Hematopoietic multipotent progenitor cell treated with erythropoietin and hydrocortisone succinate and interleukin-3 and kit ligand, for 15 days (in vitro differentiated cells): ENCODE measurements at regions not wholly inside any gene's neighbourhood (a gene's known extent, or its start where the extent isn't known, plus 50 kb on each side); places are given as distances from the start of the nearest gene placed in this dataset.

ENCODE experiments used
- DNase-seq: peaks from one replicate; pipeline ENCODE4 v3.0.0-alpha.2; 2015; ENCODE audit warnings: low spot score

DNA sequence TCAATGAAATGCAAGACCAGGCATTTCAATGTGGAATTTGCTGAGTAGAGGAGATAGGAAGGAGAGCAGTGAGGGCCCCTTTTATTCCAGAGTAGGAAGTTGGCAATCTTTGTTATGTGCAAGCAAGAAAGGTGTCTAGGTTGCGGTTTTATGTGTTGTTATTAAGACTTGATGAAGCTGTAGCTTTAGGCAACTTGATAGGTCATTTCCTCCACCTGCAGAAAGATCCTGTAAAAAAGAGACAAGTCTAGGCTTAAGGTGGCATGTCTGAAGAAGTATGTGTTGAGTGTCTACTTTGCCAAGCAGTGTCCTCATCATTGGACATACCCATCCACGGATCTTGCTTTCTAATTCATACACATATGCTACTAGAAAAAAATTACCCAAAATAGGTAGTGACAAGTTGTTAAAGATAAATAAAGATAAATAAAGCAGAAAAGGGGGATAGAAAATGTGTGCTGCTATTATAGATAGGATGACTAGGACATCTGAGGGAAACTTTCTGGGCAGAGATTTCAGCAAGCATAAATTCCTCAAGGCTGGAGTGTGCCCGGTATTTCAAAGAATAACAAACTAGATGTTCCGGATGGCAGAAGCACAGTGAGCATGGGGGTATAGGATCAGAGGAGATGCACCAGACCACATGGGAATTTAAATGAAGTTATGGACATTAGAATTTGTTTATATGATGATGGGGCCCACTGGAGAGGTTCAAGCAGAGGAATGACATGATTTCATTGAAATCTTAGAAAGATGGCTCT lies 335.0 kb downstream of the TGFB2 start:
- no peak for DNase-seq

DNA sequence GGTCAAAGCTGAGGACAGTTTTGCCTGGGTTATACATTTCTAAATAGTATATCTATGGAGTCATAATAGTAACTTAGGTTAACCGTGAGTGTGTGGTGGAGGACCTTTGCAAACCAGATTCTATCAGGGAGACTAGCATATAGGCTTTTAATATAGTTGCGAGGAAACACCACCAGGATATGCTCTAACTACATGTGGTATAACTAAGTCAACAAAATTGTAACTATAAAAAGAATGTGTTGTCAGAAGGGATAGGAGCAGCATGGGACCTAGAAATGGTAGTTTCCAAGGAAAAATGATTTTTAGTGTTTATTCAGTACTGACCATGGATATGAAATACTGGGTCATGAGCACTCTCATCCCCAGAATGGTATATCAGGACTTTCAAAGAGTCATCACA lies 338.1 kb downstream of the TGFB2 start:
- no peak for DNase-seq

DNA sequence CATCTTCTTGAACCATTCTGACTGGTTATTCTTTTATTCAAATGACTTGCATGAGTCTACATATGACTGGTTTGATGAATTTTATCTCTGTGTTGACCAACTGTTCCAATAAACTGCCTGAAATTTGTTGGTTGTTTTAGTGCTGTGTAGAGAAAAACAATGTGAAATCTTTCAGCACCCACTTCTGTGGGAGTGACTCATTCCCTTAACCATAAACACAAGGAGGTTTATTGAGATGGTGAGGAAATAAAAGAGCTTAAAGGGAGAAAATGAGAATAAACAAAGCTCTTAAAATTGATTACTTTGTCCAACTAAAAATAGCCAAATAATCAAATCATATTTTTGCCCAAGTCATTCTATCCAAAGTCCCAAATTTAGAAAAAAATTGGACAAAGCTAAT lies 341.1 kb downstream of the TGFB2 start:
- no peak for DNase-seq

DNA sequence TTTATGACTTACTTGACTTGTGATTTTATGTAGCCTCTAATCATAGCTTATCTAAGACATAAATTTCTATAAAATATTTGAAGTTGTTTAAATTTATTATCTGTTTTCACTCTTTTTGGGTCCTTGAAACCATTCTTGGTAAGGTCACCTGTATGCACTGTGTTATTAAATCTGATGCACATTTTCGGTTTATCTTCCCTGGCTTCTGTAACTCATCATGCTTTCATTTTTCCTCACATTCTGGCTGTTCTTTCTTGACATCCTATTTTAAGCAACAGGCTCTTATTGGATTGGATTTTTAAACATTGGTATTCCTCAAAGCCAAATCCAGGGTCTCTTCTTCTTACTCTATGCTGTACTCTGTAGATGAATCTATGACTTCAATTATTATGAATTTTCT lies 341.6 kb downstream of the TGFB2 start:
- no peak for DNase-seq

DNA sequence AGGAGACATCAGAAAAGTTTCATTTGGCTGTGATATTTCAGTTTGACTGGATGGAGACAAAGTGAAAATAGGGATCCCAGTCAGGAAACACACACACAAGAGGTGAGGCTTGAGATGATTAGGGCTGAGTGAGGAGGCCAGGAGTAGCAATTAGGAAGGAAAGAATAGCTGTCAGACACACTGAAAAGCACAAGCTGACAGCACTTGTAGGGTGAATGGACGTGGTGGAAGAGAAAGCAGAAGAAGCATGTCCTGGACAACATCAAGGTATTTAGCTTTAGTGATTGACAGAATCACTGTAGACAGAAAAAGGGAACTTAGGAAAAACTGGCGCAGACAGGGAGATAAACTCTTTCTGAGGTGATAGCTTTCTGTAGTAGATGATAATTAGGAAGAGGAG lies 347.7 kb downstream of the TGFB2 start:
- DNase-seq = no peak

DNA sequence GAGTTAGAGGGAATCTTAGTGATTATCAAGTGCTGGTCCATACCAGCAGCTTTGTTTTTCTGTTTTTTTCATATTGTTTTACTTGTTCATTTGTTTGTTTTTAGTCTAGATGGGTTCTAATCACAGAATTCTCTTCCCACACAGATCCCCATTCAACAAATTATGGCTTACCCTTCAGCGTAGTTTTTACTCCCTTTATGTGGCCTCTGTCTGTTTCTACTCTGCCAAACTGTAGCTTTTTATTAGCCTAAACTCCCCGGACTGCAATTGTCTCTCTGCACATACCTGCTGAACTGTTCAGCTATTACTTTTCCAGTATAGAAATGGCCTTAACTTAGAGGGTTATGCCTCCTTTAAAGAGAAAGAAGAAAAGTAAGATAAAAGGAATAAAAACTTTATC lies 348.5 kb downstream of the TGFB2 start:
- no peak for DNase-seq

DNA sequence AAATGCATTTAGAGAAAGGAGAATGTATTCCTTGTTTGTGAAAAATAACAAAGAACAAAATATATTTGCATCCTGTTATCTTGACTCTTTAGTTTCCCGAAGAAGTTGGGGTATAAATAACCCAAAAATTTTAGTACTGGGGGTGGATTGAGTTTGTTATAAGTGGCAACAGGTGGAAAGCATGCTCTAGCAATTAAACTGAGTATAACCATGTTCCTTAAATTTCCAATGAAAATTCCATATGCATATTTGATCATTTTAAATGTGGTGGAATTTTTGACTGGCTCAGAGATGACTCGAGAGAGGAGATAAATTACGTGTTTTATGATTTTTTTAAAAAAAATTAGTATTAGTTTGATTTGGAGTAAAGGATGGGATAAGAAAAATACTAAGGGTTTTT lies 348.9 kb downstream of the TGFB2 start:
- no peak for DNase-seq

DNA sequence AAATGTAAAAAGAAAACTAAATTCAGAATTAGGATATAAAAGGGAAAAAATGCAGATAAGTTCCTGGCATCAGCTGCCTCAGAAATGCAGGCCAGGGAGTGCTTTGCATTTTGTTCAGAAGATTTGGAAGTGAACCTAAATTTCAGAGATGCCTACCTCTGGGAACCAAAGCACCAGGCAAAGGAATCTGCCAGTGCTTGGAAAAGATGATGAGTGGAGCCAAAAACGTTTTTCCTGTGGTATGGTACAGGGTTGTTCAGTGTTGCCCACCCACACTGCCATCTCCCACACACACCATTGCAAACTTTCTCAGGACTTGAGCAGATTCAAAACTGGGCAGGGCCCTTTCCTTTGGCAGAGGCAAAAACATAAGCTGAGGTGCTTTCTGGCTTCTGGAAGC lies 349.5 kb downstream of the TGFB2 start:
- no peak for DNase-seq

DNA sequence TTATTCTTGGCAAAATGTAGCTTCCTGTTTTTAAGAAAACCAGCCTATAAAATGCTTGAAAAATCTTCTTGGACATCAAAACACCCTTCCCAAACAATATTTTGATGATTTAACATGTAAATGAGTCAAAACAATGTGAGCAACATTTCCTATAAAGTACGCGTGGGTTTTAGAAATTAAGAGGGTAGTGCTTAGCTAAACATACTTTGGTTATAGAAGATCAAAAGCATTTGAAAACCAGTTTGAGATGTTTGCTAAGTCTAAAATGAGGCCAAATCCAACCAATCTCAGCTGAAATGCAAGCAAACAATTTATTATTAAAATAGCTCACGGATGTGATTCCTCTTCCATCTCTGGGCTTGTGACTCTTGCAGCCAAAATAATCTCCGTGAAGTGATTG lies 350.4 kb downstream of the TGFB2 start:
- no peak for DNase-seq

DNA sequence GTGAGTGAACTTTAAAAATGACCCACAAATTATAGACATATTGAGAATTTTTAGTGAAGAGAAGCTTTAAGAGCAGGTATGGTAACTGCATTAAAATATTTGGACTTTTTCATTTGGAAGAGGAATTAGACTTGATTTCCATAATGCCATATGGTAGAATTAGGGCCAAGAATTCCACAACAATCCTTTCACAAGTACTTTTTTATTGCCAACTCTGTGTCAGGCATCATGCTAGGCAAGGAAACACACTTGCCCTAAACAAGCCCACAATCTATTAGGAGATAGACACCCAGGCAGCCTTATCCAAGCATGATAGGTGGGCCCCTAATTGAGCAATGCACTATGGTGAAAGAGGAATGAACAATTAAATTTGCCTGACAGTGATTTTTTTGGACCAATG lies 353.0 kb downstream of the TGFB2 start:
- no peak for DNase-seq

DNA sequence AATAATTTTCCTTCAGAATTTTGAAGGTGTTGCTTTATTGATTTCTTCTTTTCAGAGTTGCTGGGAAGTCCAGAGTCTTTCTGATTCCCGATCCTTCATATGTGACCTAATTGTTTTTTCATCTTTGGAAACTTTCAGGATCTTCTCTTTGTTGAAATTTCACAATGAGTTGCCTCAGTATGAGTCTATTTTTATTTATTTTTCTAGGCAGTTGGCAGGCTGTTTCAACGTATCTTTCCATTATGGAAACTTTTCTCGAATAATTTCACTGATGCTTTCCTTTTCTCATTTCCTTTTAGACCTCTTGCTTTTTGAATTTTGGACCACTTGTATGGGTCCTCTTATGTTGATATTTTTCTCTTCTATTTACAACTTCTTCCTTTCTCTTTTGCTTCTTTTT lies 354.3 kb downstream of the TGFB2 start:
- DNase-seq = no peak

DNA sequence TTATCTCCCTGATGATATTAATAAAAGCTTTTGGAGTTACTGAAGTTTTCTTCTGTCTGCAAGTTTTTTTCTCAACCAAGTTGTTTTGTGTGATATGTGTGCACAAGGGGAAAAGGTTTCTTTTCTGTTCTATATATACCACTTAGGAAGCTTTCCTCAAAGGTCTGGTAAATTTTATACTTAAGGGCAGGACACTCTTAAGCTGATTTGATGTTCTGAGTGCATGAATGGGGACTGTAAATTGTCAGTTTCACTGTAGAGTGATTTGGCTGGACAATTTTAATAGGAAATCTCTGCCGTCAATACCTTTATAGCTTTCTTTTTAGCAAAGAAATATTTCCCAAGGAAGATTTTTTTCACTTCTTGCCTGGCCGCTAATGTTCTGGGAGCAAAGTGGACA lies 354.7 kb downstream of the TGFB2 start:
- no peak for DNase-seq

DNA sequence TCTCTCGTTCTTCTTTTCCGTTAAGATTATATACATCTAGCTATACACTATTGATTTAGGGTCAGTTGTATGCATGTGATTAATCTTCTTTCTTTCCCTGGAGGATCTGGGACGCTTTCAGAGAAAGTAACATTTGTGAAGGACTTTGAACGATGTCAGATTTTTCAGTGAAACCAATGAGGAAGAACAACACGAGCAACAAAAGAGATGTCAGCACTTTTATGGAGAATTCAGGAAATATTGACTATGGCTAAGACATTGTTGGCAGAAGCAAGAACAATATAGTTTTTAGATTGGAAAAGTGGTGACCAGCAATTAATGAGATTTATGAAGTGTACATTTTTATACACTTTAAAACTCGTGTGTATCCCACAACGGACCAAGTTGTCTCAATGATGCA lies 355.5 kb downstream of the TGFB2 start:
- DNase-seq = no peak

DNA sequence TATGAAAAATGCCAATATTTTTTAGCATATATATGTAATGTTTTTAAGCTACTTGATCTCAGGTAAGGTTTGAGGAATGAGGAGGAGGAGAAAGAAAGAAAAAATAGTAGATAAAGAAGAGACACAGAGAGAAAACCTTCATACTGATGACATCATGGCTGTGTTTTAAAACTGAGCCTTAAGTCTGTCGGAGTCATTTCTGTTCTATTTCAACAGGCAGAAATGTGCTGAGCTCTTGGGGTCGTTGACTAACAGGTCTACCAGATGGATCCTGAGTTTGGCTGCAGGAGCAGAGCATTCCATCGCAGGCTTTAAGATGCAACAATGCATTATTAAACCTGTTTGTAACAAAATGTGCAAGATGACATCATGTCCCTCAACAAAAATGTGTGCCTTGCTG lies 356.0 kb downstream of the TGFB2 start:
- no peak for DNase-seq

DNA sequence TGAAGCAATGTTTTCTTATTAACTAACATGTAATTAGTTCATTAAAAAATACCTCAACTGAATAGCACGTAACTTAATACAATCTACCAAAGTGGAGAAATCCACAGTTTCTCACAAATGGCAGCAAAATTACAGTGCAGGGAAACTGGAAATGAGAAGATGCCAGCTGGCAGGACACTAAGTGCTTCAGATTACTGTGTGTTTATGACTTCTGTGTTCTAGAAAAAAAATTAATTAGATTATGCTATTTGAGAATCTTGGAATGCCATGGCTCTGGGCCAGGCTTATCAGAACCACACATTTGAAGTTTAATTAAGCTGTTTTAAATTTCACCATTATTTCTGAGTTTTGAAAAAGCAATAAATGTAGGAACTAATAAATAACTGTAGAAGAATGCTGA lies 357.6 kb downstream of the TGFB2 start:
- DNase-seq = no peak

DNA sequence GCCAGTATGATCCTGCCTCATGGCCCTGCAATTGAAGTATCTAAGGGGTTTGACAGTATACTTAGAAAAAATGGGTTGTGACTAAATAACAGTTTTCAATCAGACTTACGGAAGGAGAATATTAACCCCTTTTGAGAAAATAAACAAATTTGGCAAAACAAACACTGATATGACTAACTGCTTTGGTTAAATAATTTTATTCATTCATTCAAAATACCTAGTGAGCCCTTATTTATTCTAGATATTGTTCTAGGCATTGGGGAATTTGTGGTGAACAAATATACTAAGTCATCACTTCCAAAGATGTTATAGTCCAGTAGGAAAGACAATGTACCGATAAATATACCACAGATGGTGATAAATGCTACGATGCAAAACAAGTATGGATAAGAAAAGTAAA lies 358.7 kb downstream of the TGFB2 start:
- no peak for DNase-seq

DNA sequence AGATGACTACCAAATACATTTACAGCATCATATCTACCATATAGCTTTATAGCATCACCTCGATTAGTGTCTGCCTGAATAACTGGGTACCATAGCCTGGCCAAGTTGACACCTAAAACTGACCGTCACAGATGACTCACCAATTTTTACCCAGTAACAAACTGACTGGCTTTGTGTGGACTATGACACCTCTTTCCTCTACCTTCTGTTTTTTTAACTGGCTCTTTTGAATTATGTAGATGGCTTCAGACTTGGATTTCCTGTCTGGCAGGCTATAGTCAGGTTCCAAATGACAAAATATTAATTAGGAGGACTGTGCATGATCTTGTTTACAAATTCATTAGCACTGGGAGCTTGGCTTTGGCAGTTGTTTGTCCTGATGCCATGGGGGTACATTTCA lies 360.3 kb downstream of the TGFB2 start:
- no peak for DNase-seq

DNA sequence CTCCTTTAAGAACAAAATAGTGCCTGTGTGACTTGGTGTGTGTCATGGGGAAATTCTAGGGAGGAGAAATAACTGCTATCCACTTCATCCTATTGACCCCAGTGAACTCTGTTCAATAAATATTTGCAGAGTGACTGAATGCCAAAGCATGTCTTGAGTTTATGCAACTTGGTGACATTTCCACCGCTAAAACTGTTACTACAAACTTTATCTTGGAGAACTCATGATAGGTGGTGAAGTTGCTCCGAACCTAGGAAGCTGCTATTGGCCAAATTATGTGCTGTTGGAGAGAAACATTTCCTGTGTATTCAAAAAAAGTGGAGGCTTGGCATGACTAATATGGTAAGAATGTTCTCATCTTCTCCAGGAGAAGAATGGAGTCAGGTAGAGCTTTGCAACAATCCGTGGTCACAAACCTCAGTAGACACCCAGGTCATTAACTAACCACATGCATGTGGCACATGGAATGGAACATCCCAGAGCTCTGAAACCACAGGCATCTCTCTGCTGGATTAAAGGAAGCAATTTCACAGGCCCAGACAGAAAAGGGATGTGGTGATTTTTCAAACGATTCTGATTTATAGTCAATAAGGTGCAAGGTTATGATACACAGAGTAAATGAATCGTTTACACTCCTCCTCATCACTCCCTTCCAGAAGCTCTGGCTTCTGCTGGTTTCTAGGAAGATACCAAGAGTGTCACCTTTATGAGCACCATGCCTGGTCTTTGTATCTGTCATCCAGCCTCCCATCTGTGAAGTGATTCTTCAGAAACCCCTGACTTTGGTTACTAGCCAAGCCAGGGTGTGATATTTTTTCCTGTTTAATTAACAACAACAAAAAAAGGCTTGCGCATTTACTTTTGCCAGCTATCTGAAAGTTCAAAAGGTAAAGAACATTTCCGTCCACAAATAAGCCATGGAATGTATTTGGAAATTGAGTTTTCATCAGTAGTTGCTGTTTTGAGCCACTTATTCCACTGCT lies 361.1 kb downstream of the TGFB2 start:
- DNase-seq = no peak

DNA sequence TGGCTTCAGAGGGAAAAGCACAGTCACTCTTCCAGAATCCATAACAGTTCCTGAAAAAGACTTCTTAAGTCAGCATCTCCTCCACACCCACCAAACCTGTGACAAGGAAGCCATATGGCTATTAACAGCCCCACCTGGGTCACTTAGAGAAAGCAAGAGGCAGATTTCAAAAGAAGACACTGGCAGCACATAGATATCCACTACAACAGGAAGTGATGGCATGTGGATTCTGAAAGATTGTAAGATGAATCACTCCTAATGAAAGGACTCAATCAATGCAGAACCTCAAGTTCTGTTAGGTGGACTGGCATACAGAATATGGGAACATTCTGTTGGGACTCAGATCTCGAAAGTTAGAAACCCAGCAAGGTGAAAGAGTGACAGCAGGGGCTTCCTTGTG lies 365.9 kb downstream of the TGFB2 start:
- no peak for DNase-seq

DNA sequence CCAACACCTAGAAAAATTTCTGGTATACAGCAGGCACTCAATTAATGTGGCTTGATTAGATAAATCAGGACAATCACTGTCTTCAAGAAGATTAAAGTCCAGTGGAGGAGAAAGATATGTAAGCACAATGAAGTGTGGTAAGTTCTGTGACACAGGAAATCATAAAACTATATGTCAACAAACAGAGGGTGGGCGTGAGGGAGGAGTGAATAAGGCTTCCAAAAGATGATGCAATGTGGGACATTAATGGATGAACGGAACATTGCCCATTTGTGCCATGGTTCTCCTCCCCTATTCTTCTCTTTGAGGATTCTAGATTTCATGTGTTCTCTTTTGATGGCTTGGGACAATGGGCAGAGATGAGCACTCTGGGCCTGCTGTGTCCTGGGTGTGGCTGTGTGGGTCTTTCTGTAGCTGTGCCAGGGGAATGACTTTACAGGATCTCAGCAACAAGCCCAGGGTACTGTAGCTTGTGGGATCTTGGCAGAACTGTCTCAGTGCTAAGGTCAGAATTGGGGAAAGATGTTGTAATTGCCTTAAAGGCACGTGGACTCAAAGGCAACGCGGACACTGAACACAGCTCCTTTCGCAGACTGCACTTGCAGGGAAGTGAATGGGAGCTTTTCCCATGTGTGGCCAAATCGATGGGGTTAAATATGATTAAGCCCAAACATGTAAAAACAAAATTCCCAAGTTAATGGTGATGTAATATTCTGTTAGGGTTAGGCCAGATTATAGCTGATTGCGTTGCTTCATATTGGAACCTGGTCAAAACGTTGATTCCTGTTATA lies 366.9 kb downstream of the TGFB2 start:
- no peak for DNase-seq

DNA sequence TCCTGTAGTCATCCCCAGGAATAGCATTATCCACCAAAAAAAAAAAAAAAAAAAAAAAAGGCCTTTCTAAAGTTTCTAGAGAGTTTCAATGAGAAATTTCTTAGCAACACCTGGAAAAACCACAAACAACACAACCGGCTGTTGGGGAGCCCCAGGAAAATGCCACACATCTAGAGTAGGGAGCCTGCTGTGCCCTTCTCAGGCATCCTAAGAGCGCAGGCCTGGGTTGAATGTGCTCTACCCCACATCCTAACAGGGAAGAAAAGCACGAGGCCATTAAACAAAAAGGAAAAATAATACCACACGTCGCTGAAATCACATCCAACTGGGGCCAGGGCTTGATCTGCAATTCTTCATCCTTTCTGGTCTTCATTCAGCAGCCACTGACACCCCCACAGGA lies 367.5 kb downstream of the TGFB2 start:
- no peak for DNase-seq

DNA sequence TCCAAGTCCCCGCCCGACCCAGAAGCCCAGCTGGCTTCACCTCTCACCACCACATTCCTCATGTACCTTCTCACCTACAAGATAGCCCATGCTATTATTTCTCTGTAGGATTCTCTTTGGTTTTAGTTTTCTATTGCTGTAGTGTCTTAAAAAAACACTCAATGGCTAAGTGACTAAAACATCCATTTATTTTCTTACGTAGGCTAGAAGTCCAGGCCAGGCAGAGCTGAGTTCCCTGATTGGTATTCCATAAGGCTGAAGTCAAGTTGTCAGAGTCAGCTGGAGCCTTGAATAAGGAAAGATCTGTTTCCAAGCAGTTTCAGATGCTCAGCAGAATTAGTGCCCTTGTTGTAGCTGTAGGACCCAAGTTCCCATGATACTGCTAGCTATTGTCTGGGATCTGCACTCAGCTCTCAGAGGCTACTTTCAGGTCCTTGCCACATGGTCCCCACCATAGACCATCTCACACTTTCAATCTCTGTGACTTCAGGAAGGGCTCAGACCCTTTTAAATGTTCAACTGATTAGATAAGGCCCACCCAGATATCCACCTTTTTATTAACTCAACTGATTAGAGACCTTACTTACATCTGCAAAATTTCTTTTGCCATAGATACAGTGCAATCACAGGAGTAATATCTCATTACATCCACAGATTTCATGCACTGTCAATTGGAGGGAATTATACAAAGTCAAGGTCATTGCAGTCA lies 371.0 kb downstream of the TGFB2 start:
- no peak for DNase-seq
